ENCODE measurements at regions not wholly inside any gene's neighbourhood (a gene's known extent, or its start where the extent isn't known, plus 50 kb on each side); places are given as distances from the start of the nearest gene placed in this dataset.

- DNase-seq (ENCODE audit: low spot score): no peak
- Mint-ChIP-seq H3K4me1 (ENCODE audit: low read depth) (no peaks in the 10 kb centered on the region), H3K27me3 (ENCODE audit: insufficient read depth) (no peaks in the 10 kb centered on the region), H3K36me3 (ENCODE audit: low read depth) (no peaks in the 10 kb centered on the region), H3K4me3 (no peak overlapping the region), H3K27ac (no peak overlapping the region), H3K9me3 (no peaks in the 10 kb centered on the region)
- intact Hi-C loops (cut with micrococcal nuclease): no loop called here
These were observed 141.3 kb downstream of the GNAT3 start for GRCh38 chr7:80370587-80370986.

GRCh38 chr7:80369321-80369720, 142.5 kb downstream of the GNAT3 start:
- no peaks in the 10 kb centered on the region for H3K36me3 Mint-ChIP-seq (ENCODE audit: low read depth)
- H3K4me1 Mint-ChIP-seq (ENCODE audit: low read depth): no peaks in the 10 kb centered on the region
- no peak for DNase-seq (ENCODE audit: low spot score)
- intact Hi-C loops (cut with micrococcal nuclease): no loop called here
- no peak overlapping the region for H3K27ac Mint-ChIP-seq
- H3K27me3 Mint-ChIP-seq (ENCODE audit: insufficient read depth): no peaks in the 10 kb centered on the region
- no peaks in the 10 kb centered on the region for H3K9me3 Mint-ChIP-seq
- no peak overlapping the region for H3K4me3 Mint-ChIP-seq

GRCh38 chr7:80362677-80363076, 149.2 kb downstream of the GNAT3 start:
- intact Hi-C loops (cut with micrococcal nuclease): no loop called here
- Mint-ChIP-seq H3K36me3 (ENCODE audit: low read depth) (no peaks in the 10 kb centered on the region), H3K4me3 (no peak overlapping the region), H3K9me3 (no peaks in the 10 kb centered on the region), H3K27me3 (ENCODE audit: insufficient read depth) (no peaks in the 10 kb centered on the region), H3K4me1 (ENCODE audit: low read depth) (no peaks in the 10 kb centered on the region), H3K27ac (no peak overlapping the region)
- DNase-seq (ENCODE audit: low spot score): no peak

- H3K27ac Mint-ChIP-seq: no peak overlapping the region
- intact Hi-C loops (cut with micrococcal nuclease): no loop called here
- DNase-seq (ENCODE audit: low spot score): no peak
- no peaks in the 10 kb centered on the region for H3K36me3 Mint-ChIP-seq (ENCODE audit: low read depth)
- H3K27me3 Mint-ChIP-seq (ENCODE audit: insufficient read depth): no peaks in the 10 kb centered on the region
- no peak overlapping the region for H3K4me3 Mint-ChIP-seq
- no peaks in the 10 kb centered on the region for H3K4me1 Mint-ChIP-seq (ENCODE audit: low read depth)
- H3K9me3 Mint-ChIP-seq: no peaks in the 10 kb centered on the region
These were observed 149.8 kb downstream of the GNAT3 start for GRCh38 chr7:80362010-80362618.

- H3K4me3 Mint-ChIP-seq: no peak overlapping the region
- H3K27ac Mint-ChIP-seq: no peak overlapping the region
- no peak for DNase-seq (ENCODE audit: low spot score)
- no peaks in the 10 kb centered on the region for H3K36me3 Mint-ChIP-seq (ENCODE audit: low read depth)
- H3K4me1 Mint-ChIP-seq (ENCODE audit: low read depth): no peaks in the 10 kb centered on the region
- no peaks in the 10 kb centered on the region for H3K9me3 Mint-ChIP-seq
- intact Hi-C loops (cut with micrococcal nuclease): no loop called here
- no peaks in the 10 kb centered on the region for H3K27me3 Mint-ChIP-seq (ENCODE audit: insufficient read depth)
These were observed 152.4 kb downstream of the GNAT3 start for GRCh38 chr7:80359476-80359875.

- no peak overlapping the region for H3K27ac Mint-ChIP-seq
- no peak overlapping the region for H3K4me3 Mint-ChIP-seq
- no peaks in the 10 kb centered on the region for H3K9me3 Mint-ChIP-seq
- intact Hi-C loops (cut with micrococcal nuclease): no loop called here
- no peaks in the 10 kb centered on the region for H3K36me3 Mint-ChIP-seq (ENCODE audit: low read depth)
- H3K4me1 Mint-ChIP-seq (ENCODE audit: low read depth): no peaks in the 10 kb centered on the region
- H3K27me3 Mint-ChIP-seq (ENCODE audit: insufficient read depth): no peaks in the 10 kb centered on the region
- DNase-seq (ENCODE audit: low spot score): no peak
These were observed 152.8 kb downstream of the GNAT3 start for GRCh38 chr7:80359029-80359428.

GRCh38 chr7:80357530-80357929, 154.3 kb downstream of the GNAT3 start:
- Mint-ChIP-seq H3K4me1 (ENCODE audit: low read depth) (no peaks in the 10 kb centered on the region), H3K27me3 (ENCODE audit: insufficient read depth) (no peaks in the 10 kb centered on the region), H3K36me3 (ENCODE audit: low read depth) (no peaks in the 10 kb centered on the region), H3K4me3 (no peak overlapping the region), H3K9me3 (no peaks in the 10 kb centered on the region), H3K27ac (no peak overlapping the region)
- no peak for DNase-seq (ENCODE audit: low spot score)
- intact Hi-C loops (cut with micrococcal nuclease): no loop called here

- no peak for DNase-seq (ENCODE audit: low spot score)
- no peaks in the 10 kb centered on the region for H3K36me3 Mint-ChIP-seq (ENCODE audit: low read depth)
- H3K27ac Mint-ChIP-seq: no peak overlapping the region
- H3K27me3 Mint-ChIP-seq (ENCODE audit: insufficient read depth): no peaks in the 10 kb centered on the region
- H3K9me3 Mint-ChIP-seq: no peaks in the 10 kb centered on the region
- H3K4me1 Mint-ChIP-seq (ENCODE audit: low read depth): no peaks in the 10 kb centered on the region
- no peak overlapping the region for H3K4me3 Mint-ChIP-seq
- intact Hi-C loops (cut with micrococcal nuclease): no loop called here
These were observed 161.4 kb downstream of the GNAT3 start for GRCh38 chr7:80350430-80350829.

- no peak overlapping the region for H3K4me3 Mint-ChIP-seq
- H3K4me1 Mint-ChIP-seq (ENCODE audit: low read depth): no peaks in the 10 kb centered on the region
- intact Hi-C loops (cut with micrococcal nuclease): no loop called here
- no peaks in the 10 kb centered on the region for H3K9me3 Mint-ChIP-seq
- no peak overlapping the region for H3K27ac Mint-ChIP-seq
- H3K27me3 Mint-ChIP-seq (ENCODE audit: insufficient read depth): no peaks in the 10 kb centered on the region
- no peaks in the 10 kb centered on the region for H3K36me3 Mint-ChIP-seq (ENCODE audit: low read depth)
- DNase-seq (ENCODE audit: low spot score): no peak
These were observed 163.6 kb downstream of the GNAT3 start for GRCh38 chr7:80348223-80348622.

- no peak for DNase-seq (ENCODE audit: low spot score)
- Mint-ChIP-seq H3K4me1 (ENCODE audit: low read depth) (no peaks in the 10 kb centered on the region), H3K9me3 (no peaks in the 10 kb centered on the region), H3K27ac (no peak overlapping the region), H3K27me3 (ENCODE audit: insufficient read depth) (no peaks in the 10 kb centered on the region), H3K4me3 (no peak overlapping the region), H3K36me3 (ENCODE audit: low read depth) (no peaks in the 10 kb centered on the region)
- intact Hi-C loops (cut with micrococcal nuclease): loop anchor here (2.0 kb wide), 1 partner anchor 210 kb away; no protein-coding TSS in a partner anchor
These were observed 164.7 kb downstream of the GNAT3 start for GRCh38 chr7:80347173-80347572.

GRCh38 chr7:80346704-80347103, 165.2 kb downstream of the GNAT3 start:
- no peak overlapping the region for H3K4me3 Mint-ChIP-seq
- intact Hi-C loops (cut with micrococcal nuclease): loop anchor here (2.0 kb wide), 1 partner anchor 210 kb away; no protein-coding TSS in a partner anchor
- no peaks in the 10 kb centered on the region for H3K27me3 Mint-ChIP-seq (ENCODE audit: insufficient read depth)
- H3K36me3 Mint-ChIP-seq (ENCODE audit: low read depth): no peaks in the 10 kb centered on the region
- H3K4me1 Mint-ChIP-seq (ENCODE audit: low read depth): no peaks in the 10 kb centered on the region
- no peak for DNase-seq (ENCODE audit: low spot score)
- no peaks in the 10 kb centered on the region for H3K9me3 Mint-ChIP-seq
- no peak overlapping the region for H3K27ac Mint-ChIP-seq

- no peak for DNase-seq (ENCODE audit: low spot score)
- no peaks in the 10 kb centered on the region for H3K9me3 Mint-ChIP-seq
- H3K4me1 Mint-ChIP-seq (ENCODE audit: low read depth): no peaks in the 10 kb centered on the region
- H3K27me3 Mint-ChIP-seq (ENCODE audit: insufficient read depth): no peaks in the 10 kb centered on the region
- no peak overlapping the region for H3K27ac Mint-ChIP-seq
- intact Hi-C loops (cut with micrococcal nuclease): no loop called here
- H3K36me3 Mint-ChIP-seq (ENCODE audit: low read depth): no peaks in the 10 kb centered on the region
- H3K4me3 Mint-ChIP-seq: no peak overlapping the region
These were observed 176.2 kb downstream of the GNAT3 start for GRCh38 chr7:80335511-80336231.

GRCh38 chr7:80334908-80335307, 177.0 kb downstream of the GNAT3 start:
- no peak for DNase-seq (ENCODE audit: low spot score)
- H3K27me3 Mint-ChIP-seq (ENCODE audit: insufficient read depth): no peaks in the 10 kb centered on the region
- H3K36me3 Mint-ChIP-seq (ENCODE audit: low read depth): no peaks in the 10 kb centered on the region
- H3K9me3 Mint-ChIP-seq: no peaks in the 10 kb centered on the region
- intact Hi-C loops (cut with micrococcal nuclease): no loop called here
- no peak overlapping the region for H3K27ac Mint-ChIP-seq
- no peak overlapping the region for H3K4me3 Mint-ChIP-seq
- no peaks in the 10 kb centered on the region for H3K4me1 Mint-ChIP-seq (ENCODE audit: low read depth)

Measured in activated T-helper 1 cell treated with anti-CD3 and anti-CD28 coated beads, Interleukin-12 subunit alpha, Interleukin-12 subunit beta, Interleukin-2, Interleukin-4 antibody, amounts not matched to agents 30 ng/mL and 10 ng/mL and 1 ng/mL, durations not matched to agents 14 hours and 24 hours and 36 hours (primary cell).